ENCODE measurements at regions not wholly inside any gene's neighbourhood (a gene's known extent, or its start where the extent isn't known, plus 50 kb on each side); places are given as distances from the start of the nearest gene placed in this dataset.
"Not testable (repeated sequence)": the region's sequence is repeated elsewhere in the genome, so short reads cannot be mapped to it uniquely, and the experiment has no call there.

DNA sequence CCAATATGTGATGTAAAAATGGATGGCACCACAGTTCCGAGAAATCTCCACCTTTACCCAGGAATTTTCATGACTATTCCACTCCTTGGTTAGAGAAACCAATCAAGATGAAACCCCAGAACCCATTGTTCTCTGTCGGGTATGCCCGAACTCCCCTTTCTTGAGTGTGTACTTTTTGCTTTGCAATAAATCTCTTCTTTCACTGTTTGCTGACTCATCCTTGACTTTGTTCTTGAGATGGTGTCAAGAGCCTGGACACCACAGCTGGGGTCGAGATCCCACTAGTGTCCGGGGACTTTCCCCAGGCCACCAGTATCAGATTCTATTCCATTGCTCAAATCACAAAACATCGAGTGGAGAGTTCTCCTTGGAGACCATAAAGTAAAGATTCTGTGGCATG lies 240.9 kb downstream of the FAM72C start:
- H3K9ac ChIP-seq (ENCODE audit: low read length); H2AFZ ChIP-seq (ENCODE audit: low read depth, low read length, poor library complexity, severe bottlenecking); intact Hi-C loops (cut with micrococcal nuclease); H3K9me2 ChIP-seq (ENCODE audit: insufficient read depth); H3K27ac ChIP-seq (ENCODE audit: low read depth, low read length); H3K4me1 ChIP-seq (ENCODE audit: control insufficient read depth in 1 of 2, insufficient read depth in 2 of 2, low read length in 2 of 2); BruUV-seq (replicated peaks); POLR2A ChIA-PET; RAD21 ChIA-PET (ENCODE audit: low non-redundant PET in 1 of 2, low total read pairs in 2 of 2, uncharacterized antibody in 2 of 2, unreplicated experiment in 2 of 2); H3K9me3 ChIP-seq (ENCODE audit: control insufficient read depth in 1 of 2, insufficient read depth in 1 of 2, low read depth in 1 of 2, low read length in 2 of 2); H4K20me1 ChIP-seq (ENCODE audit: insufficient read depth); H3K27me3 ChIP-seq (ENCODE audit: insufficient read depth, low read length); DNase-seq (ENCODE audit: low read depth, low spot score); ATAC-seq; CTCF ChIA-PET; H3K36me3 ChIP-seq (ENCODE audit: control insufficient read depth in 1 of 2, insufficient read depth in 2 of 2, low read length in 2 of 2); H3K4me2 ChIP-seq (ENCODE audit: low read length); H3K79me2 ChIP-seq (ENCODE audit: insufficient read depth, low read length); H3K4me3 ChIP-seq (replicated peaks in 1 of 2; ENCODE audit: low read depth in 1 of 2, low read length in 2 of 2): not testable (repeated sequence)

DNA sequence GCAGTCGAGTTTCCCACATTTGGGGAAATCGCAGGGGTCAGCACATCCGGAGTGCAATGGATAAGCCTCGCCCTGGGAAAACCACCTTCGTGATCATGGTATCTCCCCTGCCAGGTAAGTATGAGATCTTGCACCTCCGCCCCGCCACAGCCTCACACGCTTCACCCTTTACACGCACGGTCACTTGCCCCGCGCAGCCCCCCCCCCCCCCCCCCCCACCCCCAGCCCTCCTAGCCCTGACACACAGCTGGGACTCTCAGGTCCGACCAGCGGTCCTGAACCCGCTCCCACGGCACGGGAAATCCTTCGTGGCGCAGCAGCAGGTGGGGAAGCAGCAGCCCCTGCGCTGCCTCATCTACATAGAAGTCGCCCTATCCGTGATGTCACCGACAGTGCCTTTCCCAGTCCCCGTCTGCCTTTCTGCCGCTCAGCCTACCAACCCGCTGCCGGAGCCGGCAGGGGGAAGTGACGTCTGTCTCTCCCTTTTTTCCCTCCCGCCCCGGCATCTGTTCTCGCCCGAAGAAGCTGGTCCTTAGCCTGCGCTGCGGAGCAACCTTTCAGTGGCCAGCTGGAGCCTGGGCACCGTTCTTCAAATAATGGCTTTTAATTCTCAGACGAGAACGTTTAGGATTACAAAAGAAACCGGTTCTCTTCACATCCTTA lies 242.2 kb downstream of the FAM72C start:
- CTCF ChIA-PET; H3K9me3 ChIP-seq (ENCODE audit: control insufficient read depth in 1 of 2, insufficient read depth in 1 of 2, low read depth in 1 of 2, low read length in 2 of 2); H2AFZ ChIP-seq (ENCODE audit: low read depth, low read length, poor library complexity, severe bottlenecking); H3K79me2 ChIP-seq (ENCODE audit: insufficient read depth, low read length); intact Hi-C loops (cut with micrococcal nuclease); H3K4me2 ChIP-seq (ENCODE audit: low read length); H3K4me3 ChIP-seq (replicated peaks in 1 of 2; ENCODE audit: low read depth in 1 of 2, low read length in 2 of 2); H3K27me3 ChIP-seq (ENCODE audit: insufficient read depth, low read length); DNase-seq (ENCODE audit: low read depth, low spot score); H3K36me3 ChIP-seq (ENCODE audit: control insufficient read depth in 1 of 2, insufficient read depth in 2 of 2, low read length in 2 of 2); RAD21 ChIA-PET (ENCODE audit: low non-redundant PET in 1 of 2, low total read pairs in 2 of 2, uncharacterized antibody in 2 of 2, unreplicated experiment in 2 of 2); H3K4me1 ChIP-seq (ENCODE audit: control insufficient read depth in 1 of 2, insufficient read depth in 2 of 2, low read length in 2 of 2); H3K9me2 ChIP-seq (ENCODE audit: insufficient read depth); H3K9ac ChIP-seq (ENCODE audit: low read length); BruUV-seq (replicated peaks); H4K20me1 ChIP-seq (ENCODE audit: insufficient read depth); H3K27ac ChIP-seq (ENCODE audit: low read depth, low read length): not testable (repeated sequence)
- POLR2A ChIA-PET = interaction anchor here (0.7 kb wide), 1 partner anchor 683 kb away, joined by 4 read pairs; no protein-coding TSS in a partner anchor
- ATAC-seq = peak; percentile 75
- TF ChIP-seq POLR2AphosphoS5 (IDR thresholded peaks at IDR 0.05; ENCODE audit: low read depth, low read length) = peak; percentile 32; the same call in 1 of the 2 replicates

DNA sequence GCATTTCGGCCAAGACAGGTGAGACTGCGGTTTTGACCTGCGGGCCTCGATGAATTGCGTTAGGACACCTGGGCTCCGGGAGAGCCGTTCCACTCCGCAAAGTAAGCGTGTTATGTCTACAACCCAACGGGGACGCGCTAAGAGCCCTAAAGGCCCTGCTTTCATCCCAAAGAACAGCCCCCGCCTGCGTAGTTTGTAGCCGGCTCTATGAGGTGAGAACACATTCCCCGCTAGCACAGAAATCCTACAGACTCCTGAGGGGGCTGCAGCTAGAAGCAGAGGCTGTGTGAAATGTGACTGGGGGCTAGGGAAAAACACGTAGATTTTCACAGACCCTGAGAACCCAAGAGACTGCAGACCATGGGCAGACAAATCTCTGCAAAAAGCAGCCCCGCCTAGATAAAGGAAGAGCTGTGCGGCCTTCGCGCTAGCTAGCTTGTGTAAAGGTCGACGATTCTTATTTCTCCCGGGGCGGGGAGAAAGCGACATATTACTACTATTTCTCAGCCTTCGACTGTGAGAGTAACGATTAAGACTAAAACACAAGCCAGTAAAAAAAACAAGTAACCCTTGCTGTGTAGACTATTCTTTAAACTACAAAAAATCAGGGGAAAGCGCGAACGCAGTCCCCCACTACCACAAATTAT lies 242.9 kb downstream of the FAM72C start:
- intact Hi-C loops (cut with micrococcal nuclease); H3K4me3 ChIP-seq (replicated peaks in 1 of 2; ENCODE audit: low read depth in 1 of 2, low read length in 2 of 2); H3K27ac ChIP-seq (ENCODE audit: low read depth, low read length); H3K36me3 ChIP-seq (ENCODE audit: control insufficient read depth in 1 of 2, insufficient read depth in 2 of 2, low read length in 2 of 2); H3K9ac ChIP-seq (ENCODE audit: low read length); H3K9me3 ChIP-seq (ENCODE audit: control insufficient read depth in 1 of 2, insufficient read depth in 1 of 2, low read depth in 1 of 2, low read length in 2 of 2); H2AFZ ChIP-seq (ENCODE audit: low read depth, low read length, poor library complexity, severe bottlenecking); H4K20me1 ChIP-seq (ENCODE audit: insufficient read depth); H3K79me2 ChIP-seq (ENCODE audit: insufficient read depth, low read length); H3K9me2 ChIP-seq (ENCODE audit: insufficient read depth); CTCF ChIA-PET; H3K4me1 ChIP-seq (ENCODE audit: control insufficient read depth in 1 of 2, insufficient read depth in 2 of 2, low read length in 2 of 2); POLR2A ChIA-PET; H3K27me3 ChIP-seq (ENCODE audit: insufficient read depth, low read length); H3K4me2 ChIP-seq (ENCODE audit: low read length); DNase-seq (ENCODE audit: low read depth, low spot score); RAD21 ChIA-PET (ENCODE audit: low non-redundant PET in 1 of 2, low total read pairs in 2 of 2, uncharacterized antibody in 2 of 2, unreplicated experiment in 2 of 2): not testable (repeated sequence)
- TSS peak; percentile 99 for BruUV-seq (replicated peaks)
- peak; percentile 91 for ATAC-seq

Data from HCT116 (cell line).